NCI-H748 (cell line): ENCODE measurements at regions not wholly inside any gene's neighbourhood (a gene's known extent, or its start where the extent isn't known, plus 50 kb on each side); places are given as distances from the start of the nearest gene placed in this dataset.
"Not testable (repeated sequence)": the region's sequence is repeated elsewhere in the genome, so short reads cannot be mapped to it uniquely, and the experiment has no call there.

ENCODE experiments used
- DNase-seq: peaks from one replicate; lab custom pipeline; 2025; ENCODE audit not compliant: unreplicated experiment; lab: John Stamatoyannopoulos, UW

DNA sequence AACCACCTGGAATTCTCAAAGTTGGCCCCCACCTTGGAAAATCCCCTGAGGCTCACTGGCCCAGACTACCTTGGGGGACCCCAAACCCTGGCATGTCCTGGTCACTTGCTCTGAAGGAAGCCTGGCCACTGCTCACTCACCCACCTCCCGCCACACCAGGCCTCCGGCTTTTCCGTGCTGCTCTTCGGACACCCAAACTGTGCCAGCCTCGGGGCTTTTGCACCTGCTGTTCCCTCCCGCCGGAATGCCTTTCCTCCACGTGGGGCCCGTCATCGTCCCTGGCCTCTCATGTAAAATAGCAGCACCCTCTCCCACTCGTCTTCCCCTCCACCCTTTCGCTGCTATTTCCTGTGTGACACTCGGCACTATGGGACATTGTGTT, 87.2 kb upstream of the NCOR2 start:
- no peak for DNase-seq

GRCh38 chr12:124653169-124653931, 85.9 kb upstream of the NCOR2 start:
- no peak for DNase-seq

GRCh38 chr12:124652661-124653060, 85.2 kb upstream of the NCOR2 start:
- DNase-seq, result no peak

DNA sequence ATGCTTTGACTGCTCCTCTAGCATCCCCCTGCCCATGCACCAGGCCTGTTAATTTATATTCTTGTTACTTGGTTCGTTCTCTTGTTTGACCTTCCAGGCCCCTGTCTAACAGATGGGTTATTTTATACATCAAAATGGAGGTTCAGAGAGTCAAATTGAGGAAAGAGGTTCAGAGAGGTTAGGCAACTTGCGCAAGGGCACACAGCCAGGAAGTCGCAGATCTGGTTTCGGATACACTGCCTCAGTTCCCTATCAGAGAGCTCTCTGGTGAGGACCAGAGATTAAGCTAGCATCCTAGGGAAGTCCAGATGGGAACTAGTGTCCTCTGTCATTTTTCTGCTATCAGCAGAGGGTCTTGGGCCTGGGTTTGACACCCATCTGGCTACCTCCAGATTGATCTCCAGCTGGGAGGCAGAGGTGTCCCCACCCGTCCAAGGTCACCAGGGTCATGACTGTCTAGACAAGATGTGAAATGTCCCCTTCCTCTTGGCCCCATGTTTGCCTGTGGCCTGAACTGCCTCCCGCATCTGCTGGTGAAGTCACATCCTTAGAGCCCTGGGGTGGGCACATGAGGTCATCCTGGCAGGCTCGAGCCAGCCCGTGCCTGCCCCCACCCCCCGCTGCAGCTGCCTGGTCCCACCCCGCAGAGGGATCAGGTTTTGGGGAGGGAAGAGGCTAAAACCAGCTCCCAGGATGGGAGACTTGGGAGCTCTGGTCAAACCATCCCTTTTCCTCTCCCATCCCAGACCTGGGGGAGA, 84.3 kb upstream of the NCOR2 start:
- DNase-seq, result no peak

DNA sequence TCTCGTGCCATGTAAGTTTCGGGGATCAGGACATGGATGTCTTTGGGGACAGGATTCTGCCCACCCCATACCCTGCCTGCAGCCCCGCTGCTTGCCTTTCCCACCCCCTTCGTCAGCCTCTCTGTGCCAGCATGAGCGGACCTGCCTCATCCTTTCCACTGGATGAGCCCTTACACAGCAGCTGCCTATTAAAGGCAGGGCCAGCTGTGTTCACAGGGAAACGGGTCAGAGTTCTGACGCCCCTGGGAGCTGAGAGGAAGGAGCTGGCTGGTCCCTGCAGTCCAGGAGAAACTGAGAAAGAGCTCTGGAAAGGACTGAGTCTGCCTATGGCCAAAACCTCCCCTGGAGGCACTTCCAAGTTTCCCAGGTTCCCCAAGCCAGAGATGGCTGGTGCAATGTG, 83.5 kb upstream of the NCOR2 start:
- DNase-seq, result no peak

GRCh38 chr12:124648710-124649384, 81.4 kb upstream of the NCOR2 start:
- DNase-seq, result no peak

DNA sequence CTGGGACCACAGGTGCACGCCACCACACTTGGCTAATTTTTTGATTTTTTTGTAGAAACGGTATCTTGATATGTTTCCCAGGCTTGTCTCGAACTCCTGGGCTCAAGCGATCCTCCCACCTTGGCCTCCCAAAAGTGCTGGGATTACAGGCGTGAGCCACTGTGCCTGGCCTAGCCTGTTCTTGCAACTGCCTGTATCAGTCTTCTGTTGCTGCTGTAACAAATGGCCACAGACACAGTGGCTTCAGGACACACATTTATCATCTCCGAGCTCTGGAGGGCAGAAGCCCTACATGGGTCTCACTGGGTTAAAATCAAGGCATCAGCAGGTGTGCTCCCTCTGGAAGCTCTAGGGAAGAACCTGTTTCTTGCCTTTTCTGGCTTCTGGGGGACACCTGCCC, 79.9 kb upstream of the NCOR2 start:
- DNase-seq, result no peak

- DNase-seq, result no peak
These were observed 79.2 kb upstream of the NCOR2 start for GRCh38 chr12:124646385-124647230.

DNA sequence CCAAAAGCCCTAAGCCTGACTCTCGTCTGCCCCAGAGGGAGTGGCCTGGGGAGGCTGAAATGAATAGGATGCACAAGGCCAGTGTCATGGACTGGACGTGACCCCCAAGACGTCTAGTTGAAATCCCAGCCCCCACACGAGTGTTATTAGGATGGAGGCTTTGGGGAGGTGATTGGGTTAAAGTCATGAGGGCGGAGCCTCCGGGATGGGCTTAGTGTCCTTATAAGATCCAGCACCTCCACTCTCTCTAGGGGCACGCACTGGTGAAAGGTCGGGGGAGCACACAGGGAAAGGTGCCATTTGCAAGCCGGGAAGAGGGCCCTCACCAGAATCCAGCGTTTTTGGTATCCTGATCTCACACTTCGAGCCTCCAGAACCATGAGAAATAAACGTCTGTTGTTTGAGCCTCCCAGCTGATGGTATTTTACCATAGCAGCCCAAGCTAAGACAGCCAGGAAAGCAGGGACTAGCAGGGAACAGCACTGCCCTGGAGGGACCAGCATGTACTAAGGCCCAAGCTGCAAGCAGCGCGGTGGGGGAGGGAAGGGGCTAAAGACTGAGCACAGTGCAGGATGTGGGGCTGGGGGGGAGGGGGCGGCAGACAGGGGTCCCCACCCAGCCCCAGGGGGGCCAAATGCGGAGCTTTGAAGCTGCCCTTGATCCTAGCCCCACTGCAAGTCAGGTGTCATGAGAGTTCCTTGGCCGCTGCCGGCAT, 78.3 kb upstream of the NCOR2 start:
- DNase-seq, result no peak

DNA sequence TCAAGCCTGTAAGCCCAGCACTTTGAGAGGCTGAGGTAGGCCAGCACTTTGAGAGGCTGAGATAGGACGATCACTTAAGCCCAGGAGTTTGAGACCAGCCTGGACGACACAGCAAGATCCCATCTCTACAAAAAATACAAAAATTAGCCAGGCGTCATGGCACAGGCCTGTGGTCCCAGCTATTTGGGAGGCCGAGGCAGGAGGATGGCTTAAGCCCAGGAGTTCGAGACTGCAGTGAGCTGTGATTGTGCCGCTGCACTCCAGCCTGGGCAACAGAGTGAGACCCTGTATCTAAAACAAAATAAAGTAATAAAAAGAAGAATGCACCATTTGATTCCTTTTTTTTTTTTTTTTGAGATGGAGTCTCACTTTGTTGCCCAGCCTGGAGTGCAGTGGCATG, 76.4 kb upstream of the NCOR2 start:
- not testable (repeated sequence) for DNase-seq

GRCh38 chr12:124642105-124642504, 74.7 kb upstream of the NCOR2 start:
- no peak for DNase-seq

DNA sequence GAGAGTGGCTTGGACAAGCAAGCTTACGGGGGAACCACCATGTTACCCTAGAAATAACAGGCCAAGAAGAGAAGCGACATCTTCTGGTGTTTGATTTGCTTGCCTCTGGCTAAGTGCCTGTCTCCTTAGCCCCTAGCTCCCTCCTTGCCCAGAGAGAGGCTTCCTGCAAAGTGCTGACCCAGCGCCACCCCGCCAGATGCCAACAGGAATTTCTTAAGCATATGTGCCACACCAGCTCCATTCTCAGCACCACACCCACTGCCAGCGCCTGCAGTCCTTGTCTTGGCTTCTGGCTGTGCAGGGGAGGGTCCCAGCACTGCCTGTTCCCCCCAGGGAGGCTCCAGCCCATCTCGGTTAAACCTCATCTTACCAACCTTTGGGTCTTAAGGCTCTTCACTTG, 74.2 kb upstream of the NCOR2 start:
- DNase-seq, result no peak

- DNase-seq, result no peak
These were observed 72.6 kb upstream of the NCOR2 start for GRCh38 chr12:124640056-124640455.

DNA sequence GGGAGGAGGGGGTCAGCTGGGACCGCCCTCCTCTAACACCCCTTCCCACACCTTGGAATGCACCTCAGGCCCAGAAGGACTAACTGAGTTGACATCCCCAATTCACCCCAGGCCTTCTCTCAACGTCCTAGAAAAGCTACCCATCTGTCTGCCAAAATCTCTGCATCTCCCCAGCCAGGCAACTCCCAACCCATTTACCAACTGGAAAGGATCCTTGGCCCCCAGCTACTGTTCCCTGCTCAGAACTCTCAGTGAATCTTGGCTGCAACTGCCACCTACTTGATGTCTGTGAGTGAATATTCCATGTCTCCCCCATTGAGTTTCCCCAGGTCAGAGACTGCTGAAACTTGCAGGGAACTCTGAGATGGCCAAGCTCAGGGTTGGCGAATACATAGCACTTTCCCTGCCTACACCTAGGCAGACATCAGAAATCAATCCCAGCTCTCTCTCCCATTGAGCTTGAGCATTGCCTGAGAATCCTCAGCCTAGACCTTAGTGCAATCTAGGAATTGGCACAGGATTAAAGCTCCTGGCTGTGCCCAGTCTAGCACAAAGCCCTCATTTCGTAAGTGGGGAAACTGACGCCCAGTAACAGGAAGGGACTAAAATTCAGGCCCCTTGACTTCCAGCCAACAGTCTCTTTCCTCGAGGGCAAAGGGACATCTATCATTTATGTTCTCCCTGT, 71.9 kb upstream of the NCOR2 start:
- no peak for DNase-seq

- no peak for DNase-seq
These were observed 70.2 kb upstream of the NCOR2 start for GRCh38 chr12:124637581-124637981.

GRCh38 chr12:124637163-124637562, 69.8 kb upstream of the NCOR2 start:
- no peak for DNase-seq

- no peak for DNase-seq
These were observed 68.9 kb upstream of the NCOR2 start for GRCh38 chr12:124636138-124636978.

GRCh38 chr12:124635316-124635715, 67.9 kb upstream of the NCOR2 start:
- no peak for DNase-seq
